M059J (cell line): ENCODE measurements at regions not wholly inside any gene's neighbourhood (a gene's known extent, or its start where the extent isn't known, plus 50 kb on each side); places are given as distances from the start of the nearest gene placed in this dataset.
A peak's percentile ranks its signal among the peaks of the same experiment; 100 is the strongest.

ENCODE experiments used
- DNase-seq: peaks from one replicate; pipeline ENCODE4 v3.0.0-alpha.2; 2012; ENCODE audit warnings: low read depth

GRCh38 chr14:75370416-75371205 lies 57.2 kb upstream of the JDP2 start:
- DNase-seq = no peak

- DNase-seq = no peak
These were observed 56.5 kb upstream of the JDP2 start for GRCh38 chr14:75371297-75371696.

GRCh38 chr14:75372260-75372659 lies 55.6 kb upstream of the JDP2 start:
- peak; percentile 54 for DNase-seq

- no peak for DNase-seq
These were observed 54.7 kb upstream of the JDP2 start for GRCh38 chr14:75373133-75373532.

- DNase-seq = no peak
These were observed 54.2 kb upstream of the JDP2 start for GRCh38 chr14:75373616-75374015.

- DNase-seq = no peak
These were observed 52.9 kb upstream of the JDP2 start for GRCh38 chr14:75374911-75375310.

- no peak for DNase-seq
These were observed 51.8 kb upstream of the JDP2 start for GRCh38 chr14:75375983-75376382.
